Muscle layer of colon (tissue), 2 donors: ENCODE measurements at regions not wholly inside any gene's neighbourhood (a gene's known extent, or its start where the extent isn't known, plus 50 kb on each side); places are given as distances from the start of the nearest gene placed in this dataset.

Experiments
- H3K27ac ChIP-seq: one replicate; pipeline ENCODE4 v1.7.0; 2013; ENCODE audit warnings: low read depth, mild to moderate bottlenecking, low read length, moderate library complexity
- H3K27me3 ChIP-seq, 2 donors: one replicate each; pipeline ENCODE4 v1.7.0; 2013; ENCODE audit warnings: low read length in 2 of 2, mild to moderate bottlenecking in 2 of 2; ENCODE audit not compliant: insufficient read depth in 2 of 2, control insufficient read depth in 1 of 2
- H3K36me3 ChIP-seq: one replicate; pipeline ENCODE4 v1.7.0; 2013; ENCODE audit warnings: mild to moderate bottlenecking, low read length; ENCODE audit not compliant: insufficient read depth
- H3K4me1 ChIP-seq: one replicate; pipeline ENCODE4 v1.7.0; 2013; ENCODE audit warnings: mild to moderate bottlenecking, low read length; ENCODE audit not compliant: insufficient read depth
- H3K4me3 ChIP-seq, 2 donors: one replicate each; pipeline ENCODE4 v1.7.0; 2013; ENCODE audit warnings: low read length in 2 of 2, low read depth in 1 of 2, mild to moderate bottlenecking in 1 of 2, moderate library complexity in 1 of 2
- H3K9ac ChIP-seq: one replicate; pipeline ENCODE4 v1.7.0; 2013; ENCODE audit warnings: low read length
- H3K9me3 ChIP-seq: one replicate; pipeline ENCODE4 v1.7.0; 2013; ENCODE audit warnings: mild to moderate bottlenecking, low read length
- donor health status: abdominal sarcoma.
- donor health status: Adenocarcinoma of cecum.

- Histone ChIP-seq H3K9ac (no peak overlapping the region), H3K27me3 (no peaks in the 10 kb centered on the region), H3K4me3 (no peak overlapping the region), H3K4me1 (peaks cover 24% of the 10 kb centered on the region), H3K9me3 (no peaks in the 10 kb centered on the region), H3K27ac (no peak overlapping the region), H3K36me3 (no peaks in the 10 kb centered on the region)
Measured at GRCh38 chr2:238691596-238692491, 156.0 kb upstream of the TWIST2 start.

- H3K36me3 ChIP-seq = no peaks in the 10 kb centered on the region
Measured at GRCh38 chr2:238692562-238692961, 155.3 kb upstream of the TWIST2 start.

GRCh38 chr2:238693337-238694093, 154.4 kb upstream of the TWIST2 start:
- peaks cover 31% of the 10 kb centered on the region for H3K4me1 ChIP-seq
- no peaks in the 10 kb centered on the region for H3K27me3 ChIP-seq
- H3K9ac ChIP-seq = no peak overlapping the region
- no peak overlapping the region for H3K27ac ChIP-seq
- no peaks in the 10 kb centered on the region for H3K36me3 ChIP-seq
- H3K9me3 ChIP-seq = no peaks in the 10 kb centered on the region
- no peak overlapping the region for H3K4me3 ChIP-seq

More at GRCh38 chr2:238692562-238692961, 155.3 kb upstream of the TWIST2 start:
- H3K4me1 ChIP-seq = peaks cover 26% of the 10 kb centered on the region
- no peak overlapping the region for H3K9ac ChIP-seq
- H3K9me3 ChIP-seq = no peaks in the 10 kb centered on the region
- H3K27ac ChIP-seq = no peak overlapping the region
- no peaks in the 10 kb centered on the region for H3K27me3 ChIP-seq
- H3K4me3 ChIP-seq = no peak overlapping the region

- Histone ChIP-seq H3K4me1 (peaks cover 31% of the 10 kb centered on the region), H3K9ac (no peak overlapping the region), H3K4me3 (no peak overlapping the region), H3K9me3 (no peaks in the 10 kb centered on the region), H3K27ac (no peak overlapping the region), H3K27me3 (no peaks in the 10 kb centered on the region), H3K36me3 (no peaks in the 10 kb centered on the region)
Measured at GRCh38 chr2:238694136-238694755, 153.6 kb upstream of the TWIST2 start.

- peak overlapping the region; percentile 26 for H3K27ac ChIP-seq
- H3K4me3 ChIP-seq = no peak overlapping the region
- no peaks in the 10 kb centered on the region for H3K9me3 ChIP-seq
- no peaks in the 10 kb centered on the region for H3K27me3 ChIP-seq
- no peak overlapping the region for H3K9ac ChIP-seq
- H3K36me3 ChIP-seq = no peaks in the 10 kb centered on the region
- peaks cover 31% of the 10 kb centered on the region for H3K4me1 ChIP-seq
Measured at GRCh38 chr2:238694922-238695321, 153.0 kb upstream of the TWIST2 start.

- Histone ChIP-seq H3K36me3 (no peaks in the 10 kb centered on the region), H3K9ac (no peak overlapping the region), H3K4me3 (no peak overlapping the region), H3K4me1 (peaks cover 31% of the 10 kb centered on the region), H3K27ac (no peak overlapping the region), H3K27me3 (no peaks in the 10 kb centered on the region), H3K9me3 (no peaks in the 10 kb centered on the region)
Measured at GRCh38 chr2:238695538-238695937, 152.3 kb upstream of the TWIST2 start.

- H3K27ac ChIP-seq = no peak overlapping the region
- H3K27me3 ChIP-seq = no peaks in the 10 kb centered on the region
- peaks cover 31% of the 10 kb centered on the region for H3K4me1 ChIP-seq
- no peaks in the 10 kb centered on the region for H3K9me3 ChIP-seq
- H3K4me3 ChIP-seq = no peak overlapping the region
- no peak overlapping the region for H3K9ac ChIP-seq
- H3K36me3 ChIP-seq = no peaks in the 10 kb centered on the region
Measured at GRCh38 chr2:238696331-238696730, 151.6 kb upstream of the TWIST2 start.

GRCh38 chr2:238696786-238697185, 151.1 kb upstream of the TWIST2 start:
- no peaks in the 10 kb centered on the region for H3K36me3 ChIP-seq
- no peak overlapping the region for H3K9ac ChIP-seq
- H3K4me1 ChIP-seq = peaks cover 36% of the 10 kb centered on the region
- H3K9me3 ChIP-seq = no peaks in the 10 kb centered on the region
- H3K4me3 ChIP-seq = no peak overlapping the region
- H3K27me3 ChIP-seq = no peaks in the 10 kb centered on the region
- no peak overlapping the region for H3K27ac ChIP-seq

- Histone ChIP-seq H3K27ac (peak overlapping the region; percentile 14), H3K36me3 (no peaks in the 10 kb centered on the region), H3K9ac (no peak overlapping the region), H3K9me3 (no peaks in the 10 kb centered on the region), H3K27me3 (no peaks in the 10 kb centered on the region), H3K4me1 (peaks cover 42% of the 10 kb centered on the region), H3K4me3 (no peak overlapping the region)
Measured at GRCh38 chr2:238697193-238698071, 150.5 kb upstream of the TWIST2 start.

- Histone ChIP-seq H3K27me3 (no peaks in the 10 kb centered on the region), H3K9ac (no peak overlapping the region), H3K9me3 (no peaks in the 10 kb centered on the region), H3K27ac (peak overlapping the region; percentile 14), H3K4me1 (peaks cover 47% of the 10 kb centered on the region), H3K4me3 (no peak overlapping the region), H3K36me3 (no peaks in the 10 kb centered on the region)
Measured at GRCh38 chr2:238698072-238698352, 149.9 kb upstream of the TWIST2 start.
